Astrocyte of the cerebellum (primary cell): ENCODE measurements at regions not wholly inside any gene's neighbourhood (a gene's known extent, or its start where the extent isn't known, plus 50 kb on each side); places are given as distances from the start of the nearest gene placed in this dataset.

Experiments used
- DNase-seq: peaks from one replicate; pipeline ENCODE4 v3.0.0-alpha.2; 2011; ENCODE audit warnings: low read depth
- H3K4me3 ChIP-seq: 2 replicates; pipeline ENCODE4 v1.5.1; 2011; ENCODE audit warnings: mild to moderate bottlenecking, low read depth, low read length, moderate library complexity
- CTCF ChIP-seq: IDR thresholded peaks from 2 replicates; pipeline ENCODE4 v1.5.1; 2012; ENCODE audit warnings: low read length, low read depth, moderate library complexity, mild to moderate bottlenecking; ENCODE audit errors: missing control alignments
- in situ Hi-C: cut with HindIII; loops from 2 replicates; pipeline ENCODE4 v1.10.0; 2017; ENCODE audit warnings: low sequenced_read_pairs

GRCh38 chr14:51401272-51401671 lies 161.2 kb downstream of the TMX1 start:
- in situ Hi-C loops = no loop called here
- DNase-seq = no peak
- TF ChIP-seq CTCF = no peak
- H3K4me3 ChIP-seq = no peak overlapping the region

GRCh38 chr14:51401756-51402155 lies 161.7 kb downstream of the TMX1 start:
- H3K4me3 ChIP-seq = no peak overlapping the region
- DNase-seq = no peak
- no peak for TF ChIP-seq CTCF
- in situ Hi-C loops = no loop called here

GRCh38 chr14:51410897-51411296 lies 170.8 kb downstream of the TMX1 start:
- no peak overlapping the region for H3K4me3 ChIP-seq
- DNase-seq = no peak
- TF ChIP-seq CTCF = no peak
- in situ Hi-C loops = no loop called here

- DNase-seq = no peak
- no peak overlapping the region for H3K4me3 ChIP-seq
- in situ Hi-C loops = no loop called here
- no peak for TF ChIP-seq CTCF
Observed at GRCh38 chr14:51419685-51420084, 179.6 kb downstream of the TMX1 start.

GRCh38 chr14:51422704-51423103 lies 182.7 kb downstream of the TMX1 start:
- no peak for DNase-seq
- in situ Hi-C loops = no loop called here
- H3K4me3 ChIP-seq = no peak overlapping the region
- TF ChIP-seq CTCF = no peak

GRCh38 chr14:51424041-51424440 lies 184.0 kb downstream of the TMX1 start:
- in situ Hi-C loops = no loop called here
- no peak for DNase-seq
- TF ChIP-seq CTCF = no peak
- no peak overlapping the region for H3K4me3 ChIP-seq
